ENCODE measurements at regions not wholly inside any gene's neighbourhood (a gene's known extent, or its start where the extent isn't known, plus 50 kb on each side); places are given as distances from the start of the nearest gene placed in this dataset.

- no peaks in the 10 kb centered on the region for H3K36me3 ChIP-seq (ENCODE audit: insufficient read depth, low read length)
- no peak overlapping the region for H3K4me3 ChIP-seq (ENCODE audit: low read depth, low read length, poor library complexity, severe bottlenecking)
These were observed 735.0 kb downstream of the FGF9 start for GRCh38 chr13:22405891-22406290.

GRCh38 chr13:22412452-22412851 lies 741.6 kb downstream of the FGF9 start:
- no peaks in the 10 kb centered on the region for H3F3A ChIP-seq (ENCODE audit: insufficient read depth, low read length)
- no peaks in the 10 kb centered on the region for H4K20me1 ChIP-seq (ENCODE audit: insufficient read depth, low read length)
- no peaks in the 10 kb centered on the region for H3K27me3 ChIP-seq (ENCODE audit: insufficient read depth, low read length)
- no peak overlapping the region for H3K9ac ChIP-seq (ENCODE audit: low read length)
- no peak for TF ChIP-seq EZH2 (IDR thresholded peaks at IDR 0.05; ENCODE audit: borderline replicate concordance, low read length)
- no peak for TF ChIP-seq CTCF (IDR thresholded peaks at IDR 0.05; ENCODE audit: low read length)
- no peaks in the 10 kb centered on the region for H3K9me2 ChIP-seq (ENCODE audit: low read depth, low read length)
- peaks cover 8% of the 10 kb centered on the region; the same call in 1 of the 2 replicates for H3K9me3 ChIP-seq (ENCODE audit: low read length)
- no peak overlapping the region for H3K4me3 ChIP-seq (ENCODE audit: low read depth, low read length, poor library complexity, severe bottlenecking)
- H2AFZ ChIP-seq (ENCODE audit: low read length): no peak overlapping the region
- no peaks in the 10 kb centered on the region for H3K4me1 ChIP-seq (ENCODE audit: insufficient read depth, low read length, severe bottlenecking)
- H3K4me2 ChIP-seq (ENCODE audit: low read length): no peak overlapping the region
- no peak overlapping the region for H3K27ac ChIP-seq (ENCODE audit: low read depth, low read length, poor library complexity, severe bottlenecking)
- no peaks in the 10 kb centered on the region for H3K79me2 ChIP-seq (ENCODE audit: insufficient read depth, low read length)
- no peaks in the 10 kb centered on the region for H3K36me3 ChIP-seq (ENCODE audit: insufficient read depth, low read length)

More at GRCh38 chr13:22405891-22406290, 735.0 kb downstream of the FGF9 start:
- Histone ChIP-seq H3K4me2 (ENCODE audit: low read length) (no peak overlapping the region), H3K27ac (ENCODE audit: low read depth, low read length, poor library complexity, severe bottlenecking) (no peak overlapping the region), H2AFZ (ENCODE audit: low read length) (no peak overlapping the region), H3K9me2 (ENCODE audit: low read depth, low read length) (no peaks in the 10 kb centered on the region), H3K9me3 (ENCODE audit: low read length) (no peaks in the 10 kb centered on the region), H3K27me3 (ENCODE audit: insufficient read depth, low read length) (no peaks in the 10 kb centered on the region), H4K20me1 (ENCODE audit: insufficient read depth, low read length) (no peaks in the 10 kb centered on the region), H3F3A (ENCODE audit: insufficient read depth, low read length) (no peaks in the 10 kb centered on the region), H3K4me1 (ENCODE audit: insufficient read depth, low read length, severe bottlenecking) (no peaks in the 10 kb centered on the region), H3K9ac (ENCODE audit: low read length) (no peak overlapping the region), H3K79me2 (ENCODE audit: insufficient read depth, low read length) (no peaks in the 10 kb centered on the region)
- no peak for TF ChIP-seq CTCF (IDR thresholded peaks at IDR 0.05; ENCODE audit: low read length)
- TF ChIP-seq EZH2 (IDR thresholded peaks at IDR 0.05; ENCODE audit: borderline replicate concordance, low read length): no peak

GRCh38 chr13:22422023-22422422 lies 751.1 kb downstream of the FGF9 start:
- no peak overlapping the region for H3K4me2 ChIP-seq (ENCODE audit: low read length)
- no peaks in the 10 kb centered on the region for H3K9me2 ChIP-seq (ENCODE audit: low read depth, low read length)
- H3K9me3 ChIP-seq (ENCODE audit: low read length): no peaks in the 10 kb centered on the region
- H3K4me3 ChIP-seq (ENCODE audit: low read depth, low read length, poor library complexity, severe bottlenecking): no peak overlapping the region
- no peak for TF ChIP-seq CTCF (IDR thresholded peaks at IDR 0.05; ENCODE audit: low read length)
- no peak for TF ChIP-seq EZH2 (IDR thresholded peaks at IDR 0.05; ENCODE audit: borderline replicate concordance, low read length)
- no peak overlapping the region for H3K9ac ChIP-seq (ENCODE audit: low read length)
- no peaks in the 10 kb centered on the region for H4K20me1 ChIP-seq (ENCODE audit: insufficient read depth, low read length)
- no peak overlapping the region for H2AFZ ChIP-seq (ENCODE audit: low read length)
- H3K79me2 ChIP-seq (ENCODE audit: insufficient read depth, low read length): no peaks in the 10 kb centered on the region
- no peaks in the 10 kb centered on the region for H3F3A ChIP-seq (ENCODE audit: insufficient read depth, low read length)
- no peaks in the 10 kb centered on the region for H3K27me3 ChIP-seq (ENCODE audit: insufficient read depth, low read length)
- H3K4me1 ChIP-seq (ENCODE audit: insufficient read depth, low read length, severe bottlenecking): no peaks in the 10 kb centered on the region
- no peaks in the 10 kb centered on the region for H3K36me3 ChIP-seq (ENCODE audit: insufficient read depth, low read length)
- H3K27ac ChIP-seq (ENCODE audit: low read depth, low read length, poor library complexity, severe bottlenecking): no peak overlapping the region
